Brain pericyte (primary cell): ENCODE measurements at regions not wholly inside any gene's neighbourhood (a gene's known extent, or its start where the extent isn't known, plus 50 kb on each side); places are given as distances from the start of the nearest gene placed in this dataset.

Experiments
- DNase-seq: peaks from one replicate; pipeline ENCODE4 v3.0.0-alpha.2; 2012; ENCODE audit warnings: low read depth, low spot score

DNA sequence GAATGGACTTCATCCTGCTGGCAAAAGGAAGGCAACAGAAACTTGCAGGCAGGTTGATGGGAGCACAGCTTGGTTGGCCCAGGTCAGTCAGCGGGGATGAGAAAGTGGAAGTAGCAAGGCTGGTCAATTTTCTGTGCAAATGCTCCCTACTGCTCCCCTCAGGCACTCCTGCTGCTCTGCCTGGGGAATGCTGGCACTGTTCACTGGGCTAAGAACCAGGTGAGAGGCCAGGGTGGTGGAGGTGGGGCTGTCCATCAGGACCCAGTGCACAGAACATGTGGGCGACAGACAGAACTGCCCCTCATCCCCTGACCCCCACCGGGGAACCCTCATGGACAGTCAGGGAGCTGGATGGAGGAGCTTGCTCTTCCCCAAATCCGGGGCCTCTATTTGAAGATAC, 593.1 kb downstream of the IRX1 start:
- no peak for DNase-seq

- no peak for DNase-seq
These were observed 593.7 kb downstream of the IRX1 start for GRCh38 chr5:4189317-4189716.

DNA sequence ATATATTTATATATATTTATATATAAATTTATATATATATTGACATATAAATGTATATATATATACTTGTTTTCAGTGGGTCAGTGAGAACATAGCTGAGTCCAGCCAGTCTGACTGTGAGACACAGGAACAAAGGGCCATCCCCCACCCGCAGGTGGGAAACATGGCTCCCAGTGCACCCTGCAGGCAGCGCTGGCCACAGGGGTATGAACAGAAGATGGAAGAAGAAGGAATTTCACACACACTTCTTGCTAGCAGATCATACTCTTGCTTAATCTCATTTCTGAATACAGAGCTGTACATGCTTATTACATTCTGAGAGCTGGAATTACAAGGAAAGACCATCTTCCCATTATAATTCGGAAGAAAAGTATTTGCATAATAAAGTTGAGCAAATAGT, 595.4 kb downstream of the IRX1 start:
- no peak for DNase-seq

DNA sequence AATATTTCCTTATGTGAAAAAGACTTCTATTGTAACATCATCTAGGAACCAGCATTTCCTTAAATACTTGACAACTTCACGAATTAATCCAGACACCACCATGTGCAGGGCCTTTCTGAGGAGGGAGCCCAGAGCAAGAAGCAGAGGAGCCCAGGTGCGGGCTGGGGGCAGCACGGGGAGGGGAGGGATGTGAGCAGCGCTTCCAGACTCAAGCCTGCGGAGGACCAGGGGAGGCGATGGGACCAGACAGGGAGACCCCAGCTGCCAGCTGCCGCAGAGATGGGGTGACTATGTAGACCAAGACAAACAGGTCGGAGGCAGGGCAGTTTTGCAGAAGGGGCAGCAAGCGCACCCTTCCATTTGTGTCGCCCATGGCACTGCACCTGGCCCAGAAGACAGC, 596.1 kb downstream of the IRX1 start:
- DNase-seq = no peak

DNA sequence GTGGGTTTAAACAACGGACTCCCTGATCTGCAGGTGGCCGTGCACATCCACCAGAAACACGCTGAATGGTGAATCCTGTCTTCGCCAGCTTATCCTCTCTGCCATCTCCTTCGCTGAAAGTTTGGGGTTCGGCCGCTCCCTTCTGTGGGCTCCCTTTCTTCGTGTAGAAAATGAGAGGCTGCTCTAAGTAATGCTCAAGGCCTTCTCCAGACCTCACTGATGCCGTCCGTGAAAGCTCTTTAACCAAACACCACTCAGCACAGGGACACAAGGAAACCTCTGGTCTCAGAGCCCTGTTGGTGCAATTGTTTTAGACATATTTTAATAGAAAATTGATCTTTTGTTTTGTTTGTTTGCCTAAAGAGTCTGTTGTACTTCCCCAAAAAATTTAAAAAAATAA, 596.5 kb downstream of the IRX1 start:
- DNase-seq = no peak

DNA sequence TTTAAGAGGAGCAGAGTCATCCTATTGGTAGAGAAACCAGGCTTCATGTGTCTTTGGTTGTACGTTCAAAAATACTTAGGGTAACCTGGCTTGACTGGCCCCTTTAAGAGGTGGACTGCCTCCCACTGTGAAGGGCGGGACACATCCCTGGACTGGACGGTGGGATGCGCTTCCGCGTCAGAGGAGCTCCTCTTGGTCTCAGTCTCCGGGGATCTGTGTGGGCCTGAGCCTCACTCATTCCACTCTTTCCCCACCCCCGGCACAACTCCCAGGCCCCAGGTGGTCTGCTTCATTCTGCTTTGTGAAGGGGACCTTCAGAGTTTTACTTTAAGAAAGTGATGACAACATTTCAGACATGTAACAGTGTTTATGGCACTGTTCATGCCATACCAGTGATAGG, 601.1 kb downstream of the IRX1 start:
- DNase-seq = no peak

DNA sequence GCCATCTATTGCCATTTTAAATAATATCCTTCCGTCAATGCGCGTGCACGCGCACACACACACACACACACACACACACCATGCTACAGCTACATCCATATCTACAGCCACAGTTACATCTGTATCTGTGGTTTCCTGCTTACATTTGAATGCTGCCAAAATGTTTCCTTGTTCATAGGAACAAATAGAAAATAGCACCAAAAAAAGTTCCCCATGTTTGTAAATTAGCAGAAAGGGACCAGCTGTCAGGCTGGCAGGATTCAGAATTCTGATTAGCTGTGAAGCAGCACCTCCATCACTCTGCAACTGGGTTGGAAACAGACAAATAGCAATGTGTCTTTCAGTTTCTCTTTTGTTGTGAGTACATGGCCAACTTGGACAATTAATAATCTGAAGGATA, 601.5 kb downstream of the IRX1 start:
- DNase-seq = no peak

DNA sequence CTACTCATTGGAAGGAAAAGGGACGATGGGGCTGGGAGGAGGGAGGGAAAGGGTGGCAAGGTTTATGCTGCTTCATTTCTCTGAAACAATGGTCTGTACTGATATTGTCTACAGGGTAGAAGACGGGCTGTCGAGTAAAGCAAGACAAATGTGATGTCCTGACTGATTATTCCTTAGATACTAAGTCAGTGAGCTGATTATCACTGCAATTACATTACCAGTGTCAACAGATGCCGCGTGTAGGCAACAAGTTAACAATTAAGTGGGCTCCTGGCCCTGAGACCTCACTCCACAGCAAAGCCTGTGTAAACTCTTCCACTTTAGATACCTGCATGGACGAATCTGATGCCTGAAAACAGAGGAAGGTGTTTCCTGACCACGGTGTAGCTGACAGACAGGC, 602.8 kb downstream of the IRX1 start:
- no peak for DNase-seq

DNA sequence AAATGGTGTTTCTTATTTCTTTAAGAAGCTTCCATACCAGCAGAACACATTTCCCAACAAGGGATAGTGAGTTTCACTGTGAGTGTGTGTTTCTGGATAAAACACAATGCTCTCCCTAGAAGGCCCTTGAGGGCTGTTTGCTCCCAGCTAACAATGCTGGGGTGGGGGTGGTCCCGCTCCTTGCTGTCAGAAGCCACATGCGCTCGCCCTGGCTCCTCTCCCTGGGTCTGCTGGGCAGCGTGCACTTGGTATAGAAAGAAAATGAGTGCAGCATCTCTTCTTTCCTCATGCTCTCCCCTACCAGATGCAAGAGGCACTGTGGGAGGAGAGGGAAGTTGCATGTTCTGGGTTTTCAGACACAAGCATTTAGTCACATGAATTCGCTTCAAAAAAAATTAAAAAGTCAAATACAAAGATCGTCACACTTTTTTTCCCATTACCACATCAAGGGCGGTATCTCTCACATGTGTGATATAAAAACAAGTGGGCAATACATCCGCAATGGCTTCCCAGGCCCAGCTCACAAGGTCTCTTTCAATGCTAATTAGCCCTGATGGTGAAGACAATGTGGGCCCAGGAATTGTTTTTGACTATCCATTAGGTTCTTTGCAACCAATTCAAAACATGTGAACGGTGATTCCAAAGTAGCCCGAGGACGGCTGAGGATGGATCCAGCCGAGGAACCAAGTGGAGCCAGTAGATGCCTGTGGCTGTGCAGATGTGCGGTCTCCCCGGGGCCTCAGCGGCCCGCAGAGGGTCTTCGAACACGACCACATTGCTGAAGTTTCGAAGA, 603.6 kb downstream of the IRX1 start:
- DNase-seq = no peak

DNA sequence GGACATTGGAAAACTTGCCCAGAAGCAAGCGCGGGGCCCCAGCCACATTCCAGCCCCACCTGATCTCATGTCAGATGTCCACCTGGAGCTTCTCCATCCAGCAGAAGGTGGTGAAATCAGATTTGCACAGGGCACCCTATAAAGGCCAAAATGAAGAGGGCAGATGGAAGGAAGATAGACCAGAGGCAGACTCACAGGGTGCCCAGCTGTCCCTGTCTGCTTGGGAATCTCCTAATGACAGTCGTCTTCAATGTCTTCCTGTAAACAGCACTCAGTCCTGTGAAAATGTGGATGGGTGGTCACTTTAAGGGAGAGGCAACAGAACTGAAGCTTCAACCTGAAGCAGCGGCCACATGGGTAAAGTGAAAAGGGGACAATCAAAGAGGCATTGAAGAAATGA, 607.5 kb downstream of the IRX1 start:
- no peak for DNase-seq

GRCh38 chr5:4204276-4205141, 608.9 kb downstream of the IRX1 start:
- no peak for DNase-seq

DNA sequence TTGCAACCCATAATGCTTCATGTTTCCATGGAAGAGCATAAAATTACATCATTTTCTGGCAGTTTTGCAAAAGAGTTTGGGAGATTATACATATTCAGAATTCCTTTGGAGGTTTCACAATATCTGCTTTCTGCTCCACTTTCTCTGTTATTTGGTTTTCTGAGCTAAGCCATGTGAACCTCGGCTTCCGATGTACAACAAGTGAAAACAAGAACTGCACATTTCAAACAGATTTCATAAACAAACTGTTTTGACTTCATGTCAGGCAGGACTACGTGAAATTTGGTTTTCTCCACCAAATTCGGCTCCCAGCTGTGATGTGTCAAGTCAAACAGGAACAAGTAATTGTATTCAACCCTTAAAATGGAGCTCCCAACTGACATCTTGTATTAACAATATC, 609.8 kb downstream of the IRX1 start:
- DNase-seq = no peak

GRCh38 chr5:4206127-4206526, 610.5 kb downstream of the IRX1 start:
- no peak for DNase-seq

DNA sequence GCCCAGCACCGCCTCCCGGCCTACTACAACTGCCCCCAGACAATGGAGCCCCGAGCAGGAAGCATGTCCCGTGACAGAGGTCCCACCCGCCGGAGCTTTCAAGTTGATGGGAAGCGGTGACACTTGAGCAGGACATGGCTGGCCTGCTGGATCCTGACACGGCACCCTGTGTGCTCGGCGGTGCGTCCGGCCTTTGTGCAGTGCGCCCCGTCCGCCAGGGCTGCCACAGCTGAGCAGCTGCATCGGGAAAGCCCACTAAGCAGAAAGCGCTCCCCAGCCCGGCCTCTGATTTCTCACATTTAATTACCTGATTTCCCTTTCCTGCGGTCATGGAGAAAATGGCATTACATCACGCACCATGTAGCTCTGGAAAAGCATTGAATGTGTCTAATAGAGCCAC, 611.9 kb downstream of the IRX1 start:
- DNase-seq = no peak

GRCh38 chr5:4208537-4208936, 612.9 kb downstream of the IRX1 start:
- DNase-seq = no peak

GRCh38 chr5:4208996-4209395, 613.4 kb downstream of the IRX1 start:
- DNase-seq = no peak

- DNase-seq = no peak
These were observed 616.6 kb downstream of the IRX1 start for GRCh38 chr5:4212071-4212739.

DNA sequence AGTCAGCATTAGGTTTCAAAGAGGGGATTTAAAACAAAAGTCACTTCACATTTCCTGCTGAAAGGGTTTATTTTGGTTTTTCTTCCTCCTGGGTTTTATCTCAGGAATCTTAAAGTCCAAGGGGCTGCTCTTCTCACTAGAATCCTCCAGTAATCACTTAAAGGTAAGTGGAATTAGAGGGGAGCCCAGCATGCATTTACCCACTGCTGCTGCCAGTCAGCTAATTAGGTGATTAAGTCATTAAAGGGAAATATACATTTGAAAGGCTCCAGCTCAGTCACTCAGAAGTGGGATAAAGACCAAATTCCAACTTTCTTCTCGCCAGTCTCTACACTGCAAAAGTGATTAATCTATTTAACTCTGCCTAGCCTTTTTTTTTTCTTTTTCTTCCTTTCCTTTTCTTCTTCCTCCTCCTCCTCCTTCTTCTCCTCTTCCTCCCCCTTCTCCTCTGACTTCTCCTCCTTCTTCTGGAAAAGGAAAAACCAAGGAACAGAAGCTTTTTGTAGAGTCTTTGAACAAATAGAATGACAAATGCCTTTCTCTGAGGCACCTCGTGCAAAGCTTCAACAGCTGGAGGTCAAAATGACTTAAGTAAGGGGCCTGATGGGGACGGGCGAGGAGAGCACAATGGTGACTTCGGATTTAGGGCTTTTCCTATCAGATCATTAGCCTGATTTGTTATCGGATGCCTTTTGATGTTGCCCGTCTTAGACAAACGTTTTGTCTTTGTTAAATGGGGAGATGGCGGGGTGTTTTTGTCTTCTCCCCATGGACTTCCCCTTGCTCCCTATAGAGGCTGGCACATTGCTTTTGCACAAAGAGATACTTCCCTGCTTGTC, 617.6 kb downstream of the IRX1 start:
- no peak for DNase-seq

GRCh38 chr5:4215143-4215542, 619.5 kb downstream of the IRX1 start:
- DNase-seq = no peak

- DNase-seq = no peak
These were observed 620.5 kb downstream of the IRX1 start for GRCh38 chr5:4216142-4216541.

GRCh38 chr5:4220016-4220415, 624.4 kb downstream of the IRX1 start:
- no peak for DNase-seq

DNA sequence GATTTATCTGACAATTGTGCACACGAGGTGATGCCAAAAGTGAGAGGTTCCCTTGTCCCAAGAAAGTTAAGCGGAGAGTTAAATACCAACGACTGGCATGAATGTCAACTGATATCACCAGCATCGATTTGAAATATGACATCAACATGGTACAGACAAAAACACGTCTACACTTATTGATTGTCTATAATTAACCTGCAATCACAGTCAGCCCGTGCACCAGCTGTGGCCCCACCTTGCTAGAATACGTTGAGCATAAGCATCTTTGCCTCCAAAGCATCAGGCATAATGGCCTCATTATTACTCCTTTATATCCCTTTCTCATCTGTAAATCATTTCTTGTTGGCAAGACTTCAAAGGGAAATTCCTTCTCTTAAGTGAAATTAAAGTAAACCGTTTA, 625.4 kb downstream of the IRX1 start:
- no peak for DNase-seq
